Astrocyte of the cerebellum (primary cell): ENCODE measurements at regions not wholly inside any gene's neighbourhood (a gene's known extent, or its start where the extent isn't known, plus 50 kb on each side); places are given as distances from the start of the nearest gene placed in this dataset.

ENCODE experiments used
- DNase-seq: peaks from one replicate; pipeline ENCODE4 v3.0.0-alpha.2; 2011; ENCODE audit warnings: low read depth
- H3K4me3 ChIP-seq: 2 replicates; pipeline ENCODE4 v1.5.1; 2011; ENCODE audit warnings: mild to moderate bottlenecking, low read depth, low read length, moderate library complexity
- CTCF ChIP-seq: IDR thresholded peaks from 2 replicates; pipeline ENCODE4 v1.5.1; 2012; ENCODE audit warnings: low read length, low read depth, moderate library complexity, mild to moderate bottlenecking; ENCODE audit errors: missing control alignments
- in situ Hi-C: cut with HindIII; loops from 2 replicates; pipeline ENCODE4 v1.10.0; 2017; ENCODE audit warnings: low sequenced_read_pairs

GRCh38 chr20:55919319-55919718 is 86.0 kb downstream of the CBLN4 start:
- no peak overlapping the region for H3K4me3 ChIP-seq
- TF ChIP-seq CTCF, result no peak
- in situ Hi-C loops, result no loop called here
- DNase-seq, result no peak

GRCh38 chr20:55918471-55918870 is 86.8 kb downstream of the CBLN4 start:
- in situ Hi-C loops, result no loop called here
- no peak for DNase-seq
- H3K4me3 ChIP-seq, result no peak overlapping the region
- TF ChIP-seq CTCF, result no peak

GRCh38 chr20:55893031-55893430 is 112.3 kb downstream of the CBLN4 start:
- DNase-seq, result no peak
- in situ Hi-C loops, result no loop called here
- no peak for TF ChIP-seq CTCF
- no peak overlapping the region for H3K4me3 ChIP-seq

- in situ Hi-C loops, result no loop called here
- TF ChIP-seq CTCF, result no peak
- DNase-seq, result no peak
- H3K4me3 ChIP-seq, result no peak overlapping the region
These were observed 116.6 kb downstream of the CBLN4 start for GRCh38 chr20:55888685-55889084.

GRCh38 chr20:55882910-55883309 is 122.4 kb downstream of the CBLN4 start:
- TF ChIP-seq CTCF, result no peak
- no peak for DNase-seq
- in situ Hi-C loops, result no loop called here

GRCh38 chr20:55882286-55882685 is 123.0 kb downstream of the CBLN4 start:
- no peak overlapping the region for H3K4me3 ChIP-seq
- no peak for DNase-seq
- no peak for TF ChIP-seq CTCF
- in situ Hi-C loops, result no loop called here

More at GRCh38 chr20:55882910-55883309, 122.4 kb downstream of the CBLN4 start:
- H3K4me3 ChIP-seq, result no peak overlapping the region

GRCh38 chr20:55881204-55881603 is 124.1 kb downstream of the CBLN4 start:
- no peak for DNase-seq
- TF ChIP-seq CTCF, result no peak
- in situ Hi-C loops, result no loop called here
- no peak overlapping the region for H3K4me3 ChIP-seq
